CD14-positive monocyte (primary cell): ENCODE measurements at regions not wholly inside any gene's neighbourhood (a gene's known extent, or its start where the extent isn't known, plus 50 kb on each side); places are given as distances from the start of the nearest gene placed in this dataset.

Experiments
- DNase-seq, 3 donors: peaks; one replicate each; pipeline ENCODE4 v3.0.0-alpha.2; 2011 to 2022
- H2AFZ ChIP-seq: 2 replicates; pipeline ENCODE4 v1.6.0; 2012; ENCODE audit warnings: mild to moderate bottlenecking, low read depth, low read length, inconsistent platforms; ENCODE audit not compliant: insufficient read depth, poor library complexity, severe bottlenecking
- H3K27ac ChIP-seq, 2 donors: 1 replicate in 1 of 2; 2 replicates in 1 of 2; pipeline ENCODE4 v1.5.1; 2012 to 2013; ENCODE audit warnings: low read length in 2 of 2, control low read depth in 1 of 2, inconsistent platforms in 1 of 2, low read depth in 1 of 2, mild to moderate bottlenecking in 1 of 2
- H3K27me3 ChIP-seq, 2 donors: one replicate each; pipeline versions ENCODE4 v1.6.0 to v1.6.1; 2011 to 2013; ENCODE audit warnings: low read length in 2 of 2; ENCODE audit not compliant: control insufficient read depth in 2 of 2, insufficient read depth in 2 of 2
- H3K36me3 ChIP-seq, 2 donors: replicated peaks in 1 of 2; 1 replicate in 1 of 2; 2 replicates in 1 of 2; pipeline versions ENCODE4 v1.5.1 to v1.6.1; 2012 to 2013; ENCODE audit warnings: low read length in 2 of 2, control low read depth in 1 of 2, inconsistent platforms in 1 of 2, mild to moderate bottlenecking in 1 of 2; ENCODE audit not compliant: insufficient read depth in 2 of 2, control insufficient read depth in 1 of 2
- H3K4me1 ChIP-seq, 2 donors: 1 replicate in 1 of 2; 2 replicates in 1 of 2; pipeline versions ENCODE4 v1.5.1 to v1.6.1; 2012 to 2013; ENCODE audit warnings: low read length in 2 of 2, control low read depth in 1 of 2, inconsistent platforms in 1 of 2, mild to moderate bottlenecking in 1 of 2, moderate library complexity in 1 of 2; ENCODE audit not compliant: insufficient read depth in 2 of 2, control insufficient read depth in 1 of 2
- H3K4me2 ChIP-seq: replicated peaks from 2 replicates; pipeline ENCODE3; 2012; ENCODE audit warnings: low read length, moderate library complexity, mild to moderate bottlenecking; ENCODE audit not compliant: poor library complexity, severe bottlenecking; ENCODE audit errors: extremely low read depth
- H3K4me3 ChIP-seq, 3 experiments: fragments of 200-600 bp in 1 of 3; sonication (generic) in 1 of 3; replicated peaks in 1 of 3; 1 replicate in 2 of 3; 2 replicates in 1 of 3; pipeline ENCODE4 v1.5.1; 2011 to 2013; ENCODE audit warnings: low read length in 3 of 3, mild to moderate bottlenecking in 3 of 3, control low read depth in 2 of 3, low read depth in 2 of 3, inconsistent platforms in 1 of 3, moderate library complexity in 1 of 3
- H3K79me2 ChIP-seq: 2 replicates; pipeline ENCODE4 v1.6.0; 2012; ENCODE audit warnings: mild to moderate bottlenecking, control low read depth, inconsistent platforms, low read length, moderate library complexity; ENCODE audit not compliant: insufficient read depth
- H3K9ac ChIP-seq: 2 replicates; pipeline ENCODE4 v1.6.0; 2017; ENCODE audit warnings: low read length, mild to moderate bottlenecking; ENCODE audit not compliant: insufficient read depth, poor library complexity, severe bottlenecking
- H3K9me3 ChIP-seq, 2 donors: replicated peaks in 1 of 2; 1 replicate in 1 of 2; 2 replicates in 1 of 2; pipeline versions ENCODE4 v1.5.1 to v1.6.1; 2012 to 2013; ENCODE audit warnings: low read length in 2 of 2, control low read depth in 1 of 2; ENCODE audit not compliant: control insufficient read depth in 1 of 2, insufficient read depth in 1 of 2
- H4K20me1 ChIP-seq: 2 replicates; pipeline ENCODE4 v1.6.0; 2012; ENCODE audit warnings: mild to moderate bottlenecking, low read length, control low read depth, moderate library complexity; ENCODE audit not compliant: insufficient read depth
- H3K27ac Mint-ChIP-seq, 7 donors: one replicate each; pipeline ENCODE4 v1.8.0; 2020; ENCODE audit warnings: mild to moderate bottlenecking in 7 of 7, mixed read lengths in 7 of 7, moderate library complexity in 6 of 7, inconsistent platforms in 2 of 7
- H3K27me3 Mint-ChIP-seq, 3 donors: one replicate each; pipeline ENCODE4 v1.8.0; 2021 to 2022; ENCODE audit warnings: low read depth in 3 of 3, mild to moderate bottlenecking in 3 of 3, mixed read lengths in 3 of 3, moderate library complexity in 3 of 3, inconsistent platforms in 1 of 3
- H3K36me3 Mint-ChIP-seq, 2 donors: one replicate each; pipeline ENCODE4 v1.8.0; 2020; ENCODE audit warnings: mixed read lengths in 2 of 2, inconsistent platforms in 1 of 2, mild to moderate bottlenecking in 1 of 2
- H3K4me1 Mint-ChIP-seq: one replicate; pipeline ENCODE4 v1.8.0; 2020; ENCODE audit warnings: mild to moderate bottlenecking, mixed read lengths
- H3K4me3 Mint-ChIP-seq, 2 donors: one replicate each; pipeline ENCODE4 v1.8.0; 2020; ENCODE audit warnings: mild to moderate bottlenecking in 2 of 2, mixed read lengths in 2 of 2, moderate library complexity in 1 of 2
- H3K9me3 Mint-ChIP-seq, 7 donors: one replicate each; pipeline ENCODE4 v1.8.0; 2020 to 2022; ENCODE audit warnings: mixed read lengths in 7 of 7, mild to moderate bottlenecking in 6 of 7, moderate library complexity in 6 of 7, inconsistent platforms in 2 of 7
- CTCF ChIP-seq: fragments of 200-600 bp; IDR thresholded peaks from one replicate; pipeline ENCODE4 v1.8.0; 2022; ENCODE audit warnings: antibody characterized with exemption, mild to moderate bottlenecking
- WGBS: methylation state at CpG from one replicate; pipeline ENCODE4 v1.1.5; 2013; ENCODE audit warnings: missing lambda C conversion rate; ENCODE audit not compliant: insufficient coverage; 5-methylcytosine and 5-hydroxymethylcytosine counted together
- intact Hi-C, 2 donors: fragments of 100-400 bp; cut with micrococcal nuclease; formaldehyde crosslinking; loops; one replicate each; pipeline versions ENCODE4 v1.15.0 to v1.15.1; 2023

- H2AFZ ChIP-seq, result no peak overlapping the region
- no peak overlapping the region for H3K4me3 Mint-ChIP-seq
- peaks cover 18% of the 10 kb centered on the region for H3K4me1 Mint-ChIP-seq
- H3K27ac Mint-ChIP-seq, result no peak overlapping the region
- WGBS, result no CpG with 5 or more reads among the region's 8 CpGs
- H3K4me1 ChIP-seq, result peaks cover 0 to 4% of the 10 kb centered on the region in 2 donors
- H3K36me3 ChIP-seq, result no peaks in the 10 kb centered on the region
- H3K27me3 ChIP-seq, result no peaks in the 10 kb centered on the region
- no peak overlapping the region for H3K9ac ChIP-seq
- no peak for DNase-seq
- TF ChIP-seq CTCF, result no peak
- intact Hi-C loops, result no loop called here
- H4K20me1 ChIP-seq, result no peaks in the 10 kb centered on the region
- H3K27me3 Mint-ChIP-seq, result peaks cover 0 to 3% (median 0%) of the 10 kb centered on the region in 3 donors
- no peaks in the 10 kb centered on the region for H3K79me2 ChIP-seq
- peaks cover 0 to 3% (median 0%) of the 10 kb centered on the region in 7 donors for H3K9me3 Mint-ChIP-seq
- no peaks in the 10 kb centered on the region for H3K9me3 ChIP-seq
- no peak overlapping the region for H3K4me3 ChIP-seq
- no peak overlapping the region for H3K27ac ChIP-seq
- no peaks in the 10 kb centered on the region for H3K36me3 Mint-ChIP-seq
- no peak overlapping the region for H3K4me2 ChIP-seq
Measured at GRCh38 chr14:105982664-105983063, 456.3 kb downstream of the TMEM121 start.

GRCh38 chr14:105986894-105987284 is 460.5 kb downstream of the TMEM121 start:
- no peak for TF ChIP-seq CTCF
- WGBS, result 100% methylated on average over 2 of the region's 2 CpGs
- peaks cover 0 to 3% (median 0%) of the 10 kb centered on the region in 7 donors for H3K9me3 Mint-ChIP-seq
- no peaks in the 10 kb centered on the region for H3K9me3 ChIP-seq
- H3K27me3 Mint-ChIP-seq, result peaks cover 0 to 1% (median 0%) of the 10 kb centered on the region in 3 donors
- no peak for DNase-seq
- H2AFZ ChIP-seq, result no peak overlapping the region
- H3K4me3 ChIP-seq, result no peak overlapping the region
- no peak overlapping the region for H3K9ac ChIP-seq
- H3K4me1 ChIP-seq, result no peaks in the 10 kb centered on the region
- H3K27ac ChIP-seq, result no peak overlapping the region
- H3K4me1 Mint-ChIP-seq, result peaks cover 4% of the 10 kb centered on the region
- H3K36me3 Mint-ChIP-seq, result no peaks in the 10 kb centered on the region
- no peaks in the 10 kb centered on the region for H4K20me1 ChIP-seq
- no peak overlapping the region for H3K27ac Mint-ChIP-seq
- H3K4me2 ChIP-seq, result no peak overlapping the region
- no peaks in the 10 kb centered on the region for H3K36me3 ChIP-seq
- intact Hi-C loops, result no loop called here
- no peak overlapping the region for H3K4me3 Mint-ChIP-seq
- H3K79me2 ChIP-seq, result no peaks in the 10 kb centered on the region
- H3K27me3 ChIP-seq, result no peaks in the 10 kb centered on the region
